ENCODE measurements at regions not wholly inside any gene's neighbourhood (a gene's known extent, or its start where the extent isn't known, plus 50 kb on each side); places are given as distances from the start of the nearest gene placed in this dataset.
"Not testable (repeated sequence)": the region's sequence is repeated elsewhere in the genome, so short reads cannot be mapped to it uniquely, and the experiment has no call there.

- TF ChIP-seq ZNF589 (CRISPR knock-in tag; IDR thresholded peaks at IDR 0.05; ENCODE audit: low read depth) (no peak), SMAD3 (CRISPR knock-in tag; conservative IDR thresholded peaks at IDR 0.05) (no peak), PPARD (CRISPR knock-in tag; IDR thresholded peaks at IDR 0.05) (no peak), PTBP1 (IDR thresholded peaks at IDR 0.05; ENCODE audit: low read depth, low read length) (no peak), ZNF165 (CRISPR knock-in tag; IDR thresholded peaks at IDR 0.05; ENCODE audit: borderline replicate concordance) (no peak), KAT7 (CRISPR knock-in tag; IDR thresholded peaks at IDR 0.05; ENCODE audit: borderline replicate concordance) (no peak)
Measured at GRCh38 chr3:23135026-23135785, 67.9 kb upstream of the UBE2E2 start (continued).

GRCh38 chr3:23136054-23136453 is 67.1 kb upstream of the UBE2E2 start:
- no peak overlapping the region for H2AFZ ChIP-seq (ENCODE audit: low read depth, low read length)

GRCh38 chr3:23144051-23144450 is 59.1 kb upstream of the UBE2E2 start:
- WGBS (ENCODE audit: insufficient coverage, low coverage, missing lambda C conversion rate) = 0% methylated on average over 2 of the region's 2 CpGs
- FAIRE-seq; H3K4me2 ChIP-seq (ENCODE audit: insufficient read depth, low read length); H3K27ac ChIP-seq (ENCODE audit: extremely low read depth, low read depth, low read length); H3K9ac ChIP-seq (ENCODE audit: insufficient read depth in 1 of 2, low read depth in 2 of 2, low read length in 2 of 2); H3K9me3 ChIP-seq (replicated peaks; ENCODE audit: control insufficient read depth, insufficient read depth, low read depth, low read length); H4K20me1 ChIP-seq (replicated peaks; ENCODE audit: control insufficient read depth, insufficient read depth, low read length); intact Hi-C loops (cut with micrococcal nuclease); BruUV-seq (replicated peaks); H2AFZ ChIP-seq (ENCODE audit: low read depth, low read length); CTCF ChIA-PET (ENCODE audit: low intra/inter-chr PET ratio); H3K36me3 ChIP-seq (ENCODE audit: control insufficient read depth, insufficient read depth, low read length); H3K9me1 ChIP-seq (ENCODE audit: control insufficient read depth, insufficient read depth, low read length); in situ Hi-C loops (cut with MboI); H3K79me2 ChIP-seq (ENCODE audit: control insufficient read depth, insufficient read depth, low read length); POLR2A ChIA-PET; H3K4me3 ChIP-seq; ATAC-seq; H3K4me1 ChIP-seq (replicated peaks in 1 of 2; ENCODE audit: control insufficient read depth in 2 of 2, insufficient read depth in 2 of 2, low read length in 2 of 2); H3K27me3 ChIP-seq (ENCODE audit: control insufficient read depth in 2 of 2, insufficient read depth in 2 of 2, low read length in 2 of 2); DNase-seq (ENCODE audit: extremely low read depth in 1 of 4, low spot score in 3 of 4): not testable (repeated sequence)

More at GRCh38 chr3:23136054-23136453, 67.1 kb upstream of the UBE2E2 start:
- H3K79me2 ChIP-seq (ENCODE audit: control insufficient read depth, insufficient read depth, low read length) = no peaks in the 10 kb centered on the region
- intact Hi-C loops (cut with micrococcal nuclease) = no loop called here
- in situ Hi-C loops (cut with MboI) = no loop called here
- H3K9me3 ChIP-seq (replicated peaks; ENCODE audit: control insufficient read depth, insufficient read depth, low read depth, low read length) = peaks cover 2% of the 10 kb centered on the region; the same call in 1 of the 2 replicates
- ChIA-PET CTCF (ENCODE audit: low intra/inter-chr PET ratio) (no interaction called here), POLR2A (no interaction called here)
- no peaks in the 10 kb centered on the region for H3K9me1 ChIP-seq (ENCODE audit: control insufficient read depth, insufficient read depth, low read length)
- ATAC-seq (no peak), FAIRE-seq (no peak), DNase-seq (ENCODE audit: extremely low read depth in 1 of 4, low spot score in 3 of 4) (no peak)
- H3K4me2 ChIP-seq (ENCODE audit: insufficient read depth, low read length) = no peak overlapping the region
- no TSS peak for BruUV-seq (replicated peaks)
- H3K9ac ChIP-seq (ENCODE audit: insufficient read depth in 1 of 2, low read depth in 2 of 2, low read length in 2 of 2) = no peak overlapping the region
- H3K36me3 ChIP-seq (ENCODE audit: control insufficient read depth, insufficient read depth, low read length) = no peaks in the 10 kb centered on the region
- no peak for TF ChIP-seq CBX5 (IDR thresholded peaks at IDR 0.05; ENCODE audit: borderline replicate concordance, low read depth)
- TF ChIP-seq, protein P1, sequence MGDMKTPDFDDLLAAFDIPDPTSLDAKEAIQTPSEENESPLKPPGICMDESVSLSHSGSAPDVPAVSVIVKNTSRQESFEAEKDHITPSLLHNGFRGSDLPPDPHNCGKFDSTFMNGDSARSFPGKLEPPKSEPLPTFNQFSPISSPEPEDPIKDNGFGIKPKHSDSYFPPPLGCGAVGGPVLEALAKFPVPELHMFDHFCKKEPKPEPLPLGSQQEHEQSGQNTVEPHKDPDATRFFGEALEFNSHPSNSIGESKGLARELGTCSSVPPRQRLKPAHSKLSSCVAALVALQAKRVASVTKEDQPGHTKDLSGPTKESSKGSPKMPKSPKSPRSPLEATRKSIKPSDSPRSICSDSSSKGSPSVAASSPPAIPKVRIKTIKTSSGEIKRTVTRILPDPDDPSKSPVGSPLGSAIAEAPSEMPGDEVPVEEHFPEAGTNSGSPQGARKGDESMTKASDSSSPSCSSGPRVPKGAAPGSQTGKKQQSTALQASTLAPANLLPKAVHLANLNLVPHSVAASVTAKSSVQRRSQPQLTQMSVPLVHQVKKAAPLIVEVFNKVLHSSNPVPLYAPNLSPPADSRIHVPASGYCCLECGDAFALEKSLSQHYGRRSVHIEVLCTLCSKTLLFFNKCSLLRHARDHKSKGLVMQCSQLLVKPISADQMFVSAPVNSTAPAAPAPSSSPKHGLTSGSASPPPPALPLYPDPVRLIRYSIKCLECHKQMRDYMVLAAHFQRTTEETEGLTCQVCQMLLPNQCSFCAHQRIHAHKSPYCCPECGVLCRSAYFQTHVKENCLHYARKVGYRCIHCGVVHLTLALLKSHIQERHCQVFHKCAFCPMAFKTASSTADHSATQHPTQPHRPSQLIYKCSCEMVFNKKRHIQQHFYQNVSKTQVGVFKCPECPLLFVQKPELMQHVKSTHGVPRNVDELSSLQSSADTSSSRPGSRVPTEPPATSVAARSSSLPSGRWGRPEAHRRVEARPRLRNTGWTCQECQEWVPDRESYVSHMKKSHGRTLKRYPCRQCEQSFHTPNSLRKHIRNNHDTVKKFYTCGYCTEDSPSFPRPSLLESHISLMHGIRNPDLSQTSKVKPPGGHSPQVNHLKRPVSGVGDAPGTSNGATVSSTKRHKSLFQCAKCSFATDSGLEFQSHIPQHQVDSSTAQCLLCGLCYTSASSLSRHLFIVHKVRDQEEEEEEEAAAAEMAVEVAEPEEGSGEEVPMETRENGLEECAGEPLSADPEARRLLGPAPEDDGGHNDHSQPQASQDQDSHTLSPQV (IDR thresholded peaks at IDR 0.05) = no peak
- TF ChIP-seq ZNF263 (CRISPR knock-in tag; IDR thresholded peaks at IDR 0.05; ENCODE audit: borderline replicate concordance) = no peak
- no peak overlapping the region for H3K27ac ChIP-seq (ENCODE audit: extremely low read depth, low read depth, low read length)
- WGBS (ENCODE audit: insufficient coverage, low coverage, missing lambda C conversion rate) = 0% methylated on average over 2 of the region's 2 CpGs
- H4K20me1 ChIP-seq (replicated peaks; ENCODE audit: control insufficient read depth, insufficient read depth, low read length) = no peaks in the 10 kb centered on the region
- H3K27me3 ChIP-seq (ENCODE audit: control insufficient read depth in 2 of 2, insufficient read depth in 2 of 2, low read length in 2 of 2) = no peaks in the 10 kb centered on the region
- no peaks in the 10 kb centered on the region for H3K4me1 ChIP-seq (replicated peaks in 1 of 2; ENCODE audit: control insufficient read depth in 2 of 2, insufficient read depth in 2 of 2, low read length in 2 of 2)
- no peak overlapping the region for H3K4me3 ChIP-seq
